ENCODE measurements at regions not wholly inside any gene's neighbourhood (a gene's known extent, or its start where the extent isn't known, plus 50 kb on each side); places are given as distances from the start of the nearest gene placed in this dataset.

GRCh38 chr20:17810847-17811627 is 111.3 kb downstream of the BANF2 start:
- TF ChIP-seq CTCF (conservative IDR thresholded peaks at IDR 0.05; ENCODE audit: low read depth, low read length) (no peak), RCOR1 (IDR thresholded peaks at IDR 0.05; ENCODE audit: insufficient replicate concordance, low read length) (no peak), SMC3 (IDR thresholded peaks at IDR 0.05; ENCODE audit: low read depth, low read length) (no peak), RAD21 (IDR thresholded peaks at IDR 0.05; ENCODE audit: low read length) (no peak), USF2 (IDR thresholded peaks at IDR 0.05; ENCODE audit: low read depth, low read length) (no peak), BHLHE40 (IDR thresholded peaks at IDR 0.05; ENCODE audit: low read depth, low read length) (no peak), POLR2A (IDR thresholded peaks at IDR 0.05; ENCODE audit: low read depth, low read length) (no peak), RFX5 (IDR thresholded peaks at IDR 0.05; ENCODE audit: low read depth, low read length) (no peak), ELK1 (IDR thresholded peaks at IDR 0.05; ENCODE audit: borderline replicate concordance, low read depth, low read length) (no peak)

All from IMR-90 (cell line).